ENCODE measurements at regions not wholly inside any gene's neighbourhood (a gene's known extent, or its start where the extent isn't known, plus 50 kb on each side); places are given as distances from the start of the nearest gene placed in this dataset.
A peak's percentile ranks its signal among the peaks of the same experiment; 100 is the strongest.

GRCh38 chr1:229973297-229973612 is 93.8 kb upstream of the GALNT2 start:
- H3K4me1 ChIP-seq (replicated peaks) = no peaks in the 10 kb centered on the region
- H3K36me3 ChIP-seq = no peaks in the 10 kb centered on the region
- H3K27ac ChIP-seq = no peak overlapping the region
- no peaks in the 10 kb centered on the region for H3K9me3 ChIP-seq
- DNase-seq (ENCODE audit: low spot score) = no peak
- TF ChIP-seq CTCF (IDR thresholded peaks at IDR 0.05) = no peak
- TF ChIP-seq POLR2A (IDR thresholded peaks at IDR 0.05) = no peak
- TF ChIP-seq POLR2AphosphoS5 (IDR thresholded peaks at IDR 0.05) = no peak
- WGBS = 89% methylated on average over 4 of the region's 4 CpGs
- intact Hi-C loops (cut with DNase I) = no loop called here
- H3K4me3 ChIP-seq = no peak overlapping the region
- H3K27me3 ChIP-seq (replicated peaks; ENCODE audit: insufficient read depth) = no peaks in the 10 kb centered on the region

GRCh38 chr1:229975047-229975446 is 92.0 kb upstream of the GALNT2 start:
- no peaks in the 10 kb centered on the region for H3K36me3 ChIP-seq
- DNase-seq (ENCODE audit: low spot score) = no peak
- 79% methylated on average over 4 of the region's 4 CpGs for WGBS
- H3K9me3 ChIP-seq = no peaks in the 10 kb centered on the region
- H3K4me1 ChIP-seq (replicated peaks) = no peaks in the 10 kb centered on the region
- intact Hi-C loops (cut with DNase I) = no loop called here
- H3K27me3 ChIP-seq (replicated peaks; ENCODE audit: insufficient read depth) = no peaks in the 10 kb centered on the region
- H3K27ac ChIP-seq = no peak overlapping the region
- TF ChIP-seq POLR2A (IDR thresholded peaks at IDR 0.05) = no peak
- TF ChIP-seq CTCF (IDR thresholded peaks at IDR 0.05) = no peak
- TF ChIP-seq POLR2AphosphoS5 (IDR thresholded peaks at IDR 0.05) = no peak
- no peak overlapping the region for H3K4me3 ChIP-seq

- no peaks in the 10 kb centered on the region for H3K36me3 ChIP-seq
- no peaks in the 10 kb centered on the region for H3K4me1 ChIP-seq (replicated peaks)
- no peaks in the 10 kb centered on the region for H3K27me3 ChIP-seq (replicated peaks; ENCODE audit: insufficient read depth)
- intact Hi-C loops (cut with DNase I) = no loop called here
- no peak overlapping the region for H3K27ac ChIP-seq
- TF ChIP-seq CTCF (IDR thresholded peaks at IDR 0.05) (no peak), POLR2AphosphoS5 (IDR thresholded peaks at IDR 0.05) (peak; percentile 81), POLR2A (IDR thresholded peaks at IDR 0.05) (no peak)
- no peaks in the 10 kb centered on the region for H3K9me3 ChIP-seq
- DNase-seq (ENCODE audit: low spot score) = peak; percentile 27
- H3K4me3 ChIP-seq = no peak overlapping the region
- 17% methylated on average over 2 of the region's 2 CpGs for WGBS
Measured at GRCh38 chr1:229980009-229980408, 87.0 kb upstream of the GALNT2 start.

- intact Hi-C loops (cut with DNase I) = no loop called here
- no peak overlapping the region for H3K4me3 ChIP-seq
- H3K4me1 ChIP-seq (replicated peaks) = no peaks in the 10 kb centered on the region
- H3K9me3 ChIP-seq = no peaks in the 10 kb centered on the region
- H3K36me3 ChIP-seq = no peaks in the 10 kb centered on the region
- WGBS = 87% methylated on average over 3 of the region's 3 CpGs
- H3K27ac ChIP-seq = no peak overlapping the region
- TF ChIP-seq POLR2AphosphoS5 (IDR thresholded peaks at IDR 0.05) (no peak), CTCF (IDR thresholded peaks at IDR 0.05) (no peak), POLR2A (IDR thresholded peaks at IDR 0.05) (no peak)
- H3K27me3 ChIP-seq (replicated peaks; ENCODE audit: insufficient read depth) = no peaks in the 10 kb centered on the region
- DNase-seq (ENCODE audit: low spot score) = no peak
Measured at GRCh38 chr1:229981736-229982135, 85.3 kb upstream of the GALNT2 start.

GRCh38 chr1:229984310-229984991 is 82.6 kb upstream of the GALNT2 start:
- no peak for DNase-seq (ENCODE audit: low spot score)

More at GRCh38 chr1:229984310-229984991, 82.6 kb upstream of the GALNT2 start:
- TF ChIP-seq CTCF (IDR thresholded peaks at IDR 0.05) = no peak
- TF ChIP-seq POLR2AphosphoS5 (IDR thresholded peaks at IDR 0.05) = no peak
- TF ChIP-seq POLR2A (IDR thresholded peaks at IDR 0.05) = no peak
- no peak overlapping the region for H3K4me3 ChIP-seq
- intact Hi-C loops (cut with DNase I) = no loop called here
- no peak overlapping the region for H3K27ac ChIP-seq
- no peaks in the 10 kb centered on the region for H3K36me3 ChIP-seq
- no peaks in the 10 kb centered on the region for H3K4me1 ChIP-seq (replicated peaks)
- no peaks in the 10 kb centered on the region for H3K9me3 ChIP-seq
- no peaks in the 10 kb centered on the region for H3K27me3 ChIP-seq (replicated peaks; ENCODE audit: insufficient read depth)
- WGBS = 94% methylated on average over 9 of the region's 9 CpGs

All from prostate gland (tissue), 2 donors.